Breast epithelium (tissue), 3 donors: ENCODE measurements at regions not wholly inside any gene's neighbourhood (a gene's known extent, or its start where the extent isn't known, plus 50 kb on each side); places are given as distances from the start of the nearest gene placed in this dataset.

Experiments
- POLR2A ChIP-seq: fragments of 450-650 bp; IDR thresholded peaks from one replicate; pipeline ENCODE4 v1.6.1; 2016; ENCODE audit warnings: antibody characterized with exemption, mild to moderate bottlenecking, moderate library complexity
- POLR2AphosphoS5 ChIP-seq, 3 donors: sonication (generic); formaldehyde crosslinking; IDR thresholded peaks; one replicate each; pipeline ENCODE4 v1.6.1; 2017; ENCODE audit warnings: antibody characterized with exemption in 3 of 3

DNA sequence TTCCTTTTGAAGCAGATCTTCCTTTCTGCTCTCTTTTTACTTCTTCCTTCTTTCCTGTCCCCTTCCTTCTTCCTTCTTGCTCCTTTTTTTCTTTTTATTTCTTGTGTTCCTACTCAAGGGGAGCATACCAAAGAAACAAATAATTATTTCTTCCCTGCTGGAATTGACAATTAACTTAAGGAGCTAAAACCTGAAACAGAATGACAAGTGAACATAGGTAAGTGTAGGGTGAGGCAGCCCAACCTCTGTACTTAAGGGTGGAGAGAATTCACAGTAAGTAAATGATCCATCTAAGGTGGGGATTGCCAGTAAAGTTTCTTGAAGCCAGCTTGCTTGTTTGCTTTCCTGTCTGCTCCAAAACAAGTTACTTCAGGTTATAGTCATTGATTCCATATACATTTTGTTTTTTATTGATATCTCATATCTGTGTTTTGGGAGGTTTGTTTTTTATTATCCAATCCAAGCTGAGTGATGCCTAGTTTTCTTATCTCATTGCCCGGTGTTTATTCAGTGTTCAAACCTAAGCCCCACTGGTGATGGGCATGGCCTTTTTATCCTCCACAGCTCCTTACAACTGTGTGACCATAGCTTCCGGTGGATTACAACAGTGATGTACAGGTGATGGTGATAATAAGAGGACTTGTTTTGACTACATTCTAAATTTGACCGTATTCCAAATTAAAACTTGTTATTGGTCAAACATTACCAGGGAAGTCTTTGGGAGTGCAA, 133.2 kb upstream of the IVNS1ABP start:
- TF ChIP-seq POLR2AphosphoS5 (IDR thresholded peaks at IDR 0.05) (no peak), POLR2A (no peak)
